KMS-11 (cell line): ENCODE measurements at regions not wholly inside any gene's neighbourhood (a gene's known extent, or its start where the extent isn't known, plus 50 kb on each side); places are given as distances from the start of the nearest gene placed in this dataset.
A peak's percentile ranks its signal among the peaks of the same experiment; 100 is the strongest.
"Not testable (repeated sequence)": the region's sequence is repeated elsewhere in the genome, so short reads cannot be mapped to it uniquely, and the experiment has no call there.

Source experiments
- H2AFZ ChIP-seq: fragments of 200-600 bp; sonication (generic); 2 replicates; pipeline ENCODE4 v1.6.1; 2016; ENCODE audit warnings: antibody characterized with exemption, mixed run types, low read depth
- H3K27ac ChIP-seq: fragments of 200-600 bp; sonication (generic); 2 replicates; pipeline ENCODE4 v1.6.1; 2016; ENCODE audit warnings: mild to moderate bottlenecking, mixed run types
- H3K27me3 ChIP-seq: fragments of 200-600 bp; sonication (generic); 2 replicates; pipeline ENCODE4 v1.6.1; 2017; ENCODE audit warnings: mild to moderate bottlenecking, low read depth, mixed run types, moderate library complexity; ENCODE audit not compliant: insufficient read depth
- H3K36me3 ChIP-seq: fragments of 200-600 bp; sonication (generic); 2 replicates; pipeline ENCODE4 v1.6.1; 2017; ENCODE audit warnings: mild to moderate bottlenecking, mixed run types; ENCODE audit not compliant: insufficient read depth
- H3K4me1 ChIP-seq: fragments of 200-600 bp; sonication (generic); 2 replicates; pipeline ENCODE4 v1.6.1; 2016; ENCODE audit warnings: mild to moderate bottlenecking, low read depth, mixed run types; ENCODE audit not compliant: poor library complexity, severe bottlenecking
- H3K4me2 ChIP-seq: fragments of 200-600 bp; sonication (generic); 2 replicates; pipeline ENCODE4 v1.7.0; 2016; ENCODE audit warnings: mild to moderate bottlenecking, mixed run types
- H3K4me3 ChIP-seq: fragments of 200-600 bp; sonication (generic); IDR thresholded peaks from 2 replicates; pipeline ENCODE4 v1.6.1; 2017; ENCODE audit warnings: low read depth, low read length, mixed read lengths; ENCODE audit not compliant: insufficient read depth
- H3K79me2 ChIP-seq: fragments of 200-600 bp; sonication (generic); 2 replicates; pipeline ENCODE4 v1.6.1; 2016; ENCODE audit warnings: low read depth, mixed run types; ENCODE audit not compliant: insufficient read depth
- H3K9ac ChIP-seq: fragments of 200-600 bp; sonication (generic); 2 replicates; pipeline ENCODE4 v1.6.1; 2016; ENCODE audit warnings: mild to moderate bottlenecking, mixed run types
- H4K20me1 ChIP-seq: fragments of 200-600 bp; sonication (generic); 2 replicates; pipeline ENCODE4 v1.6.1; 2016; ENCODE audit warnings: mild to moderate bottlenecking, mixed run types; ENCODE audit not compliant: insufficient read depth
- TF ChIP-seq, protein P1 (sequence below): fragments of 200-600 bp; sonication (generic); conservative IDR thresholded peaks from 2 replicates; pipeline ENCODE4 v1.6.1; 2017; ENCODE audit warnings: low read depth, mild to moderate bottlenecking, antibody characterized with exemption, low read length, moderate library complexity, mixed read lengths

DNA sequence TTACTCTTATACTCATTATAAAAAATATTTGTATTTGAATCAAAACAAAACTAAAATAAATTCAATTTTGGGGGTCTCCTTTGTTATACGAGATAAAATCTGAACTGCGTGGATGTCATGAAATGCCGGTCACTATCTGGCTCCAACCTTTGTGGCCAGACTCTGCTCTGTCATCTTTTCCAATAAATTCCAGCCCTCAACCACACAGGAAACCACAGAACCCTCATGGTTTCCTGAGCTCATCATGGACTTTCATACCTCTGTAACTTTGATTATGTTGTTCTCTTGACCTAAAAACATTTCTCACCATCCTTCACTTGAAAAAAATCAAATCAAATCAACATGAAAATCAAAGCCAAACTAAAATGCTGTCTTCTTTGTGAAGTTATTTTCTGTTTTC, 724.7 kb downstream of the METTL4 start:
- no peak overlapping the region for H3K4me3 ChIP-seq
- no peaks in the 10 kb centered on the region for H3K79me2 ChIP-seq
- H3K4me2 ChIP-seq: peak overlapping the region; percentile 92
- H2AFZ ChIP-seq: no peak overlapping the region
- TF ChIP-seq, protein P1, sequence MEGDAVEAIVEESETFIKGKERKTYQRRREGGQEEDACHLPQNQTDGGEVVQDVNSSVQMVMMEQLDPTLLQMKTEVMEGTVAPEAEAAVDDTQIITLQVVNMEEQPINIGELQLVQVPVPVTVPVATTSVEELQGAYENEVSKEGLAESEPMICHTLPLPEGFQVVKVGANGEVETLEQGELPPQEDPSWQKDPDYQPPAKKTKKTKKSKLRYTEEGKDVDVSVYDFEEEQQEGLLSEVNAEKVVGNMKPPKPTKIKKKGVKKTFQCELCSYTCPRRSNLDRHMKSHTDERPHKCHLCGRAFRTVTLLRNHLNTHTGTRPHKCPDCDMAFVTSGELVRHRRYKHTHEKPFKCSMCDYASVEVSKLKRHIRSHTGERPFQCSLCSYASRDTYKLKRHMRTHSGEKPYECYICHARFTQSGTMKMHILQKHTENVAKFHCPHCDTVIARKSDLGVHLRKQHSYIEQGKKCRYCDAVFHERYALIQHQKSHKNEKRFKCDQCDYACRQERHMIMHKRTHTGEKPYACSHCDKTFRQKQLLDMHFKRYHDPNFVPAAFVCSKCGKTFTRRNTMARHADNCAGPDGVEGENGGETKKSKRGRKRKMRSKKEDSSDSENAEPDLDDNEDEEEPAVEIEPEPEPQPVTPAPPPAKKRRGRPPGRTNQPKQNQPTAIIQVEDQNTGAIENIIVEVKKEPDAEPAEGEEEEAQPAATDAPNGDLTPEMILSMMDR: no peak
- no peaks in the 10 kb centered on the region for H4K20me1 ChIP-seq
- H3K36me3 ChIP-seq: no peaks in the 10 kb centered on the region
- H3K27ac ChIP-seq: peak overlapping the region; percentile 62
- H3K27me3 ChIP-seq: no peaks in the 10 kb centered on the region
- H3K4me1 ChIP-seq: peaks cover 39% of the 10 kb centered on the region
- peak overlapping the region; percentile 37 for H3K9ac ChIP-seq

DNA sequence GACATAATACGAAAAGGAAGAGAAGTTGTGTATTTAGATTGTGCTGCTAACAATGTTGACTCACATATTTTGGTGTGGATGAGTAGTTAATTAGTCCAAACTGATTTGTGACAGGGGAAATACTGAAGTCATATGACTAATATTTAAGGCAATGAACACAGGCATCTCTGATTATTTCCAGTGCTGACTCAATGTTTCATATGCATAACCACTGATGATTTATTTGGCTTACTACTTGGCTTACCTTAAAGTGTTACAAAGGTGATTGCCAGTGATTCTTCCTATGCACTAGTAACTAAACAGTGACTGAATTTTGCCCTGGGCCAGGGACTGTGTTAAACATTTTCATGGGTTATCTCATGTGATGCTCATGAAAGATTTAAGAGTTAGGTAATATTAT, 722.6 kb downstream of the METTL4 start:
- Histone ChIP-seq H3K4me1 (peaks cover 39% of the 10 kb centered on the region), H3K4me3 (no peak overlapping the region), H3K27ac (no peak overlapping the region), H3K36me3 (no peaks in the 10 kb centered on the region), H3K9ac (no peak overlapping the region), H3K79me2 (no peaks in the 10 kb centered on the region), H3K27me3 (no peaks in the 10 kb centered on the region), H4K20me1 (no peaks in the 10 kb centered on the region), H3K4me2 (no peak overlapping the region), H2AFZ (no peak overlapping the region)
- TF ChIP-seq, protein P1: no peak

DNA sequence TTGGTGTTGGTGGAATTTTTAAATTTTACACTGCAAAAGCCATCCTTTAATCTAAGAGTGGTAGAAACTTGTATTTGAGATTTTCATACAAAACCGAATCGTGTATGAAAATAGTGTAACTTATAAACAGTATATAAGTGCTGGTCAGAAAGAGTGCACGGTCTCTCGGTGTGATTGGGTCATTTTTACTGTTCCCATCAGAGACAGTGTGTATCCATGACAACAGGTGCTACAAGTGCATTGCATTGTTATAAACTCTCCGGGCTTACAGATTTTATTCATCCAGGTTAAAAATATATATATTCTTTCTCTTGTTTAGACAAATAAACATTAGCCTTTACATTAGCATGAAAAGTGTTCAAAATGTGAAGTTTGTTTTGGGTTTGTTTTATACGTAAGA, 721.9 kb downstream of the METTL4 start:
- Histone ChIP-seq H3K9ac (no peak overlapping the region), H3K36me3 (no peaks in the 10 kb centered on the region), H3K4me1 (peaks cover 39% of the 10 kb centered on the region), H3K4me2 (no peak overlapping the region), H3K4me3 (no peak overlapping the region), H3K27ac (no peak overlapping the region), H3K27me3 (no peaks in the 10 kb centered on the region), H2AFZ (no peak overlapping the region), H3K79me2 (no peaks in the 10 kb centered on the region), H4K20me1 (no peaks in the 10 kb centered on the region)
- TF ChIP-seq, protein P1: no peak

DNA sequence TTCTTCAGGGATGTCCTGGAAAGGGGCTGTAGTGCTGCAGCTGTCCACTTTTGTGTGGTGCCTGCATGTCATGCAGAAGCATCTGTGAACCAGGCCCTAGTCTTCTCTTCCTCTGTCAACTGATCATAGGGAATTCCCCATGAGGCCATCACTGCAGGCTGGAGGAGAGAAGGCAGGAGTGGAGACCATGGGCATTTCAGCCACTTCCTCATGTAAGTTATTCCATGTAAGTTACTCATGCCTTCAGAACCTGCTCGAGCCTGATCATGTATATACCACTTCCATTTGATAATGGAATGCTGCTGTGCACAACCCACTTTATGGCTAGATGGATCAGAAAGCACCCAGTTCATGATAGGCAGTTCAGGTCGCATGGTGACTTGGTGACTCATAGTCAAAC, 714.0 kb downstream of the METTL4 start:
- H3K27me3 ChIP-seq, H3K4me3 ChIP-seq, H3K4me1 ChIP-seq, H3K9ac ChIP-seq, H3K27ac ChIP-seq, H3K79me2 ChIP-seq, H3K36me3 ChIP-seq, H3K4me2 ChIP-seq, H2AFZ ChIP-seq, H4K20me1 ChIP-seq: not testable (repeated sequence)

DNA sequence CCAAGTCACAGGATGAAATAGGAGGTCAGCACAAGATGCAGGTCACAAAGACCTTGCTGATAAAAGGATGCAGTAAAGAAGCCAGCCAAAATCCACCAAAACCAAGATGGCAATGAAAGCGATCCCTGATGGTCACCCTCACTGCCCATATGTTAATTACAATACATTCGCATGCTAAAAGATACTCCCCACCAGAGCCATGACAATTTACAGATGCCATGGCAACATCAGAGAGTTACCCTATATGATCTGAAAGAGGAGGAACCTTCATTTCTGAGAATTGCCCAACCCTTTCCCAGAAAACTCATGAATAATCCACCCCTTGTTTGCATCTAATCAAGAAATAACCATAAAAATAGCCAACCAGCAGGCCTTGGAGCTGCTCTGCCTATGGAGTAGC, 709.8 kb downstream of the METTL4 start:
- Histone ChIP-seq H3K4me3 (no peak overlapping the region), H3K4me1 (no peaks in the 10 kb centered on the region)

More for the DNA sequence above, 709.8 kb downstream of the METTL4 start:
- no peaks in the 10 kb centered on the region for H3K36me3 ChIP-seq
- H3K79me2 ChIP-seq: no peaks in the 10 kb centered on the region
- H3K4me2 ChIP-seq: no peak overlapping the region
- no peak overlapping the region for H3K27ac ChIP-seq
- H3K27me3 ChIP-seq: no peaks in the 10 kb centered on the region
- H3K9ac ChIP-seq: no peak overlapping the region
- TF ChIP-seq, protein P1: no peak
- no peaks in the 10 kb centered on the region for H4K20me1 ChIP-seq
- H2AFZ ChIP-seq: no peak overlapping the region
